Retinal pigment epithelial cell (primary cell): ENCODE measurements at regions not wholly inside any gene's neighbourhood (a gene's known extent, or its start where the extent isn't known, plus 50 kb on each side); places are given as distances from the start of the nearest gene placed in this dataset.
A peak's percentile ranks its signal among the peaks of the same experiment; 100 is the strongest.

Experiments used
- DNase-seq: peaks from one replicate; pipeline ENCODE4 v3.0.0-alpha.2; 2010; ENCODE audit warnings: low read depth
- H3K4me3 ChIP-seq: 2 replicates; pipeline ENCODE4 v1.5.1; 2011; ENCODE audit warnings: mild to moderate bottlenecking, low read length, control low read depth, moderate library complexity
- CTCF ChIP-seq: conservative IDR thresholded peaks from 2 replicates; pipeline ENCODE4 v1.5.1; 2011; ENCODE audit warnings: low read depth, low read length, control low read depth, inconsistent platforms

GRCh38 chrX:40470830-40471429 is 109.8 kb upstream of the ATP6AP2 start:
- DNase-seq: no peak
- no peak for TF ChIP-seq CTCF
- H3K4me3 ChIP-seq: no peak overlapping the region

DNA sequence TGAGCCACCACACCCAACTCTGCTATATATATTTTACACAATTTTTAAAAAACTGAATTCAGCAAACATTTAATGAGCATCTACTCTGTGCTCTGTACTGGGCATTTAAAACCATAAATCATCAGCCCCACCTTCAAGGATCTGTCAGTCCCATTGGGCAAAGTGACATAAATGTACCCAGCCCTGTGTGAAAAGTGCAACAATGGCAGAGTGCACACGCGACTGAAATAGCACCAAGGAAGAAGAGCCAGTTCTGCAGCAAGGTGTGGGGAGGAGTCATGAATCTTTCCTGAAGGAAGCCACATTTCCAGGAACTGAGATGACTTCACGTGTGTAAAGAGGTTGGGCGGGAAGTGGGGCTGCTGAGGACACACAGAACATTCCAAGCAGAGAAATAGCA is 111.5 kb upstream of the ATP6AP2 start:
- no peak overlapping the region for H3K4me3 ChIP-seq
- DNase-seq: no peak
- no peak for TF ChIP-seq CTCF

DNA sequence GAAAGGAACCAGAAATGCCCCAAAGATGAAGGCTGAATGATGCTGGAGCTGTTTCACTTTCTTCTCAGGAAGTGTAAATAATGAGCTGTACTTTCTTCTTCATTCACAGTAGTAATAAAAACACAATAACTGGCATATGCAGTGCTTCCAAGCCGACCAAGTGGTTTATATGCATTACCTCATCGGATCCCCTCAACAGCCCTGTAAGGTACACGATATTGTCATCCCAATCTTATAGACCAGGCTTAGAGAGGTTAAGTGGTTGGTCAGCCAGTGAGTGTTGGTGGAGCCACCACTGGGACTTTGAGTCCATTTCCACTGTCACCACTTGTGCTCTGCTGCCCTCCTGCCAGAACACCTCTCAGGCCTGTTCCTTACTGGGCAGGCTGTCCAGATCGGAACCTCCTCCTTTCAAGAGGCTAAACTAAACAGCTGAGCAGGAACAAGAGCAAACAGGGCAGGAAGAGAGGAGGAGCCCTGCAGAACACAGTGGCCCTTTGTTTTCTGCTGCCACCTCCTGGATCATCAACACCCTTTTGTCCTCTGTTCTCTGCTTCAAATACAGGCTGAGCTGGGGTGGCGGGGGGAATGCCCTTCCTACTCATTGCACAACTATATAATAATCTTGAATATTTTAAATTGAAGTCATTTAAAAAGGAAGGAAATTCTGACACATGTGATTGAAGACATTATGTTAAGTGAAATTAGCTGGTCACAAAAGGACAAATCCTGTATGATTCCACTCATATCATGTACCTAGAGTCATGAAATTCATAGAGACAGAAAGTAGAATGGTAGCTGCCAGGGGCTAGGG is 112.5 kb upstream of the ATP6AP2 start:
- DNase-seq: no peak
- no peak overlapping the region for H3K4me3 ChIP-seq
- peak; percentile 48 for TF ChIP-seq CTCF

GRCh38 chrX:40467454-40467853 is 113.3 kb upstream of the ATP6AP2 start:
- TF ChIP-seq CTCF: no peak
- H3K4me3 ChIP-seq: no peak overlapping the region
- DNase-seq: no peak

DNA sequence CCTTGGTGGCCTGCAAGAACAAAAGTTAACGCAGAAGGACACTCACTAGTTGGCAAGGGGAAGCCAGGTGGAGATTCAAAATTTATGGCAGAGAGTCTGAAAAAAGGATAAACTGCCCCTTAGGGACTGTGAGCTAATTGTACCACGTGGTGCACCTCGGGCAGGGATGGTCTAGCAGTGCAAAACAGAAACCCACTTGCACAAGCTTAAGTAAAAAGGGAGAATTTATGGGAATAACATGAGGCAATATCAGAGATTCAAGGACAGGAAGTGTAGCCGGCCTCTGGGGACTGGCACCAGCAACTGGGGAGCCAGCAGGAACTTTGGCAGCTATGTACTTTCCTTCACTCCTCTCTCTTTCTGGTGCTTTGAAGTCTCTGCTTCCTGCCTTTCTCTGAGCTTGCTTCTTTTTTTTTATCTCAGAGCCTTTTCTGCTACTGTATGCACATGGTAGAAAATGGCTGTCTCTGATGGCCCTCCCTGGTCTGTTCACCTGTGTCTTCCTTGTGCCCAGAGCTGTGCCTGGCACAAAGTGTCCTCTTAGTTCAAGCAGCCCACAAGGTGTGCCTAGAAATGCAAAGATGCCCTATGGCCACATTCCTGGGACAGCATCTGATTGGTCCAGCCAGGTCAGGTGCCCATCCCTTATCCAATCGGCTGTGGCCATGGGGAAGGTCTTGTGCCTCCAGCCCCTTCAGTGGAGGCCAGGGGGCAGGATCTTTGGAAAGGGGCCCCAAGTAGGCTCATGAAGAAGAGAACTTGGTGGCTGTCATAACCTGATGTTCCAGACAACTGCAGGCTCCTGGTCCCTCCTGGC is 114.8 kb upstream of the ATP6AP2 start:
- DNase-seq: no peak
- H3K4me3 ChIP-seq: no peak overlapping the region
- no peak for TF ChIP-seq CTCF

- TF ChIP-seq CTCF: no peak
- H3K4me3 ChIP-seq: no peak overlapping the region
- DNase-seq: no peak
These were observed 118.0 kb upstream of the ATP6AP2 start for GRCh38 chrX:40462795-40463194.
